Activated T-helper 17 cell treated with anti-CD3 and anti-CD28 coated beads, Interleukin-2, amount 50 U/mL, for 72 hours (primary cell): ENCODE measurements at regions not wholly inside any gene's neighbourhood (a gene's known extent, or its start where the extent isn't known, plus 50 kb on each side); places are given as distances from the start of the nearest gene placed in this dataset.
A peak's percentile ranks its signal among the peaks of the same experiment; 100 is the strongest.
"Not testable (repeated sequence)": the region's sequence is repeated elsewhere in the genome, so short reads cannot be mapped to it uniquely, and the experiment has no call there.

ENCODE experiments used
- ATAC-seq: fragments of 150-1000 bp; cut with Tn5 transposase; replicated peaks from 2 replicates; pipeline ENCODE4 v1.10.0; 2021; ENCODE audit warnings: mild to moderate bottlenecking, moderate library complexity
- H3K27ac Mint-ChIP-seq: one replicate; pipeline ENCODE4 v1.8.0; 2022; ENCODE audit warnings: mixed read lengths
- H3K27me3 Mint-ChIP-seq: one replicate; pipeline ENCODE4 v1.8.0; 2022; ENCODE audit warnings: mixed read lengths
- H3K36me3 Mint-ChIP-seq: one replicate; pipeline ENCODE4 v1.8.0; 2022; ENCODE audit warnings: low read depth, mild to moderate bottlenecking, mixed read lengths
- H3K4me1 Mint-ChIP-seq: one replicate; pipeline ENCODE4 v1.8.0; 2022; ENCODE audit warnings: mixed read lengths
- H3K4me3 Mint-ChIP-seq: one replicate; pipeline ENCODE4 v1.8.0; 2022; ENCODE audit warnings: mild to moderate bottlenecking, mixed read lengths
- H3K9me3 Mint-ChIP-seq: one replicate; pipeline ENCODE4 v1.8.0; 2022; ENCODE audit warnings: mixed read lengths

DNA sequence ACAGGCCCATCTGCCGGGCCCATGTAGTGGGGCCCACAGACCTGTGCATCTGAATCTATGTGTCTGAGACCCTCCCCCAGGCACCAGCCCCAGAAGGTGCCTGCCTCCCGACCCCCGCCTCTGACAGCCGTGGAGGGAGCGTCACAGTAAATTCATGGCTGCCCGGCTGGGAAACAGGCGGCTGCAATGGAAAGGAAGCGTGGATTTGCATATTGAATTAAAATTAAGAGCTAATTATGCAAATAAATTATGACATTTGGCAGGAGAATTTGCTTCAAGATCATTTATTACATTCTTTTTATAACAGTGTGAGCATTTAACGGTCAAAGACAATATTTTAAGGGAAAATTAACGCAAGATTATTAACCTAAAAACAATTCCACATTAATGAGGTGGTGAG lies 92.3 kb downstream of the HIF1AN start:
- H3K36me3 Mint-ChIP-seq: no peaks in the 10 kb centered on the region
- no peak for ATAC-seq
- no peaks in the 10 kb centered on the region for H3K4me1 Mint-ChIP-seq
- peaks cover 31% of the 10 kb centered on the region for H3K27me3 Mint-ChIP-seq
- no peak overlapping the region for H3K4me3 Mint-ChIP-seq
- H3K9me3 Mint-ChIP-seq: no peaks in the 10 kb centered on the region
- H3K27ac Mint-ChIP-seq: no peak overlapping the region

DNA sequence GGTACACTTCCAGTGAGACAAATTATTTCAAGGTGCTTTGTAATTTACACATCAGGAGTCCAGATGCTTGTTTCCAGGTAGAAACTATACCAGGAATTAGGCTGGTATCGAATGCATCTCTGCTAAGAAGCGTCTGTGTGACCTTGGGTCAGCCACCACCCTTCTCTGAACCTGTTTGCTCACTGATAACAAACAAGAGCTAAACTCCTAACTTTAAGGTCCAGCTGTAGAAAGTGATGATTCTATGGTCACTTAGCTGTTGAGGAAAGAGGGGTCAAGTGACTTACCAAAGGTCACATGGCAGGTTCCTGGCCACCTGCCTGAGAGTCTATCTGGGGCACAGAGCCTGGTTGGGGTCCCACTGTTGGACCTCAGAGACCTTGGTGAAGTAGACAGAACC lies 95.4 kb downstream of the HIF1AN start:
- Mint-ChIP-seq H3K27me3 (peaks cover 29% of the 10 kb centered on the region), H3K4me3 (no peak overlapping the region), H3K4me1 (no peaks in the 10 kb centered on the region), H3K36me3 (no peaks in the 10 kb centered on the region), H3K9me3 (no peaks in the 10 kb centered on the region), H3K27ac (no peak overlapping the region)
- ATAC-seq: no peak

DNA sequence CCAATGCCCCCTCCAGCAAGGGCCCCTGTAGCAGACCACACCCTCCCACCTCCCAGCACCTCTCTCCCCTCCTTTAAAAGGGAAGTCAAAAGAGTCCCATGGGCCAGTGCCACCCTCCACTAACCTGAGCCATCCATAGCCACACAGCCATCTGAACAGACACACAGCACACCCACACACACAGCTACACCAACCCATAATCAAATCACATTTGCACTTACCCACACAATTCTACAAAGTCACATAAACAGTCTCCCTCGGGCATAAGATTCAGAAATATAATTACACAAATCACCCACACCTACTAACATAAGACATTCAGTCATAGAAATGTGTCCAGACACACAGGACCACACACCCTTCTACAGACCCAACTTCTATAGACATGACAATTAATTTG lies 96.3 kb downstream of the HIF1AN start:
- Mint-ChIP-seq H3K27ac (no peak overlapping the region), H3K4me3 (no peak overlapping the region), H3K27me3 (peaks cover 28% of the 10 kb centered on the region), H3K36me3 (no peaks in the 10 kb centered on the region), H3K4me1 (no peaks in the 10 kb centered on the region), H3K9me3 (no peaks in the 10 kb centered on the region)
- no peak for ATAC-seq

DNA sequence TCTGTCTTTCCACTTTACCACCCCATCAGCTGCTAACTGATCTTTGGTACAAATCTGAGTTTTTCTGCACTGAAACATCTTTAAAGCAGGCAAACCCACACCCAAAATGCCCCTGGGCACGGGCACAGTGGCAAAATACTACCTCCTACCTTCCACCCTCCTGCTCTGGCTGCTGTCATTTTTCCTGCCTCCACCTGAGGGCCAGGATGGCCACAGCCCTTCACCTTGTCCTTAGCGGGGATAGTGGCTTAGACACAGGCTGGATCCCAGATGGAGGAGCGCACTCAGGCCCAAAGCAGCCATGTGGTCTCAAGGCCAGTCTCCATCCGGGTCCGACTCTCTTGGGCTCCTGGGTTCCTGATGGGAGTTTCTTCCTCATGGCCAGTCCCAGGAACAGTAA lies 98.3 kb downstream of the HIF1AN start:
- H3K27ac Mint-ChIP-seq: no peak overlapping the region
- H3K9me3 Mint-ChIP-seq: no peaks in the 10 kb centered on the region
- no peak for ATAC-seq
- H3K4me1 Mint-ChIP-seq: no peaks in the 10 kb centered on the region
- H3K27me3 Mint-ChIP-seq: peaks cover 32% of the 10 kb centered on the region
- no peak overlapping the region for H3K4me3 Mint-ChIP-seq
- H3K36me3 Mint-ChIP-seq: no peaks in the 10 kb centered on the region

DNA sequence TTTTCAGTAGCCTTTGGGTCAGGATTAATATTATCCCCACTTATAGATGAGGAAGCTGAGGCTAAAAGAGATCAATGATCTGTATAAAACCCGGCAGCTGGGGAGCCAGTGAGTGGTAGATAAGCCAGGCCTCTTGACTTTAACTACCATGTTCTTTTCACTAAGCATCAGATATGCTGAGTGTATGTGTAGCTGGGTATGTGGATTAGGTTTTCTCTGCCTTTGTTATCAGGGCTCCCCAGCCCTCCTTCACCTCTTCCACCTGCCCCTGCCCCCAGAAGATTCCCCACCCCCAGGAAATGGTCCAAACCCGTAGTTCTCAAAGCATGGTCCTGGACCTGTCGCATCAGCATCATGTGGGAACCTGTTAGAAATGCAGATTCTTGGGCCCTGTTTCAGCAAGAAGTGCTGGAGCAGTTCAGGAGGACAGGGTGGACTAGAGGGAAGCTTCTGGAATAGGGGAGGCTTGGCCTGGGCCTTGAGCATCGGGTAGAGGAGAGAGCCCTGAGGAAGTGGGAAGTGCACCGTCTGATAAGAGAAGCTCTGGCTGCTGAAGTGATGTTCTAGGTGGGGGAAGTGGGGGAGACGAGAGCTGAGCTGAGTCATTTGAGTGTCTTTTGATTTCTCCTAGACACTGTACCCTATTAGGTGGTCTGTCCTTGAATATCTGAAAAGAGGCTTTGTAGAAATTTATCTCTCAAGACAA lies 101.3 kb downstream of the HIF1AN start:
- no peaks in the 10 kb centered on the region for H3K36me3 Mint-ChIP-seq
- H3K4me3 Mint-ChIP-seq: no peak overlapping the region
- H3K27me3 Mint-ChIP-seq: peaks cover 48% of the 10 kb centered on the region
- no peak overlapping the region for H3K27ac Mint-ChIP-seq
- ATAC-seq: no peak
- H3K9me3 Mint-ChIP-seq: no peaks in the 10 kb centered on the region
- peaks cover 2% of the 10 kb centered on the region for H3K4me1 Mint-ChIP-seq

DNA sequence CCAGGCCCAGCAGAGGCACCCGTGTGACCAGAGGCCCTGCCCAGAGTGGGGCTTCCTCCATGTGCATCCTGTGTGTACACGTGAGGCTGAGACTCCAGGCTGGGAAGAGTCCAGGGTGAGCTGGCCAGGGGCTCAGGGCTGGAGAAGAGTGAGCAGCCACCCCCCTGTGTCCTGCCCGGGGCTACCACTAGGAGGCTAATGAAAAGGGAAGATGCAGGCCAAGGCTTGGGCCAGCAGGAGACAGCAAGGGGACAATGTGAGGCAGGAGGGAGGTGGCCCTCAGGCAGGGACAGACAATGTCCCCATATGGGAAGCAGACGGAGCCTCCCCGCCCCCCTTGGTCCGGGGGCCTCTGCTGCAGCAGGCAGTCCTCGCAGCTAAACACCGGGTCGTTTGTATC lies 102.0 kb downstream of the HIF1AN start:
- ATAC-seq: no peak
- Mint-ChIP-seq H3K36me3 (no peaks in the 10 kb centered on the region), H3K27me3 (peaks cover 52% of the 10 kb centered on the region), H3K4me1 (peaks cover 9% of the 10 kb centered on the region), H3K27ac (no peak overlapping the region), H3K9me3 (no peaks in the 10 kb centered on the region), H3K4me3 (no peak overlapping the region)

DNA sequence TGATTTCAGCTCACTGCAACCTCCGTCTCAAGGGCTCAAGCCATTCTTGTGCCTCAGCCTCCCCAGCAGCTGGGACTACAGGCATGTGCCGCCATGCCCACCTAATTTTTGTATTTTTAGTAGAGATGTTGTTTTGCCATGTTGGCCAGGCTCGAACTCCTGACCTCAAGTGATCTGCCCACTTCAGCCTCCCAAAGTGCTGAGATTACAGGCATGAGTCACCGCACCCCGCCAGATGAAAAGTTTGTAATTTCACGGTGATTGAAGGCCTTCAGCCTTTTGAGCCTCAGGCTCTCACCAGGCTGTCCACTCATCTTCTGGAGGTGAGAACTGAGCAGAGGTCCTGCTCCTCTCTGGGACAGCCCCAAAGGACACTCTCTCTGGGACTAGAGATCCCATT lies 103.2 kb downstream of the HIF1AN start:
- not testable (repeated sequence) for H3K9me3 Mint-ChIP-seq, H3K36me3 Mint-ChIP-seq, H3K4me1 Mint-ChIP-seq, ATAC-seq, H3K27ac Mint-ChIP-seq, H3K4me3 Mint-ChIP-seq
- peaks cover 52% of the 10 kb centered on the region for H3K27me3 Mint-ChIP-seq

DNA sequence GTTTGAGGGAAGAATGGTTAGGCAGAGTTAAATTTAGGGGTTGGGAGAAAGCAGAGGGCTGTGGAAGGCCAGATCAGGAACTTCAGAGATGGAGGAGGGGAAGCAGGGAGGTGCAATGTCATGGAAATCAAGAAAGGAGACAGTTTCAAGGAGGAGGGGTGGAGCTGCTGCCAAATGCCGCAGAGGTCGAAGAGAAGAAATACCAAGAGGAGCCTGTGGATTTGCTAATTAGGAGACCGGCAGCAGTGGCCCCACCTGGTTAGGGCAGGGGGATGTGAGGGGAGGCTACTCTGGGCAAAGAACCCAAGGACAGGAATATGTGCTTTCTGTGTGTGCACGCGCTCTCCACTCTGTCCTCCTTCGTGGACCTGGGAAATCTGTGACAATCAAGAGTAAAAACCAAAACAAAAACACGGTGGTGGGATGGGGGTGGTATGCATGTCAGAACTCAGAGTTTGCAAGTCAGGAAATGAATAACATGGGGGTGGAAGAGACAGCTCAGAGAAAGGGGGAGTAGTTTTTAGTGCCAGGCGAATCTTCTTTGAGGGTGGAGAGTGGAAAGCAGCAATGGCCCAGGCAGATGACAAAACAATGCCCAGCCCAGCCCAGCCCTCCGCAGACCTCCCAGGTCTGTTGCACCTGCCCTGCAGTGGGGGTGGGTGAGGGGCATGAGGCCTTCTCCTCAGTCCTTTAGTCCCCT lies 102.9 kb upstream of the PAX2 start:
- Mint-ChIP-seq H3K27me3 (peaks cover 64% of the 10 kb centered on the region), H3K36me3 (no peaks in the 10 kb centered on the region), H3K4me1 (peaks cover 9% of the 10 kb centered on the region), H3K9me3 (no peaks in the 10 kb centered on the region), H3K27ac (no peak overlapping the region), H3K4me3 (no peak overlapping the region)
- ATAC-seq: peak; percentile 52

DNA sequence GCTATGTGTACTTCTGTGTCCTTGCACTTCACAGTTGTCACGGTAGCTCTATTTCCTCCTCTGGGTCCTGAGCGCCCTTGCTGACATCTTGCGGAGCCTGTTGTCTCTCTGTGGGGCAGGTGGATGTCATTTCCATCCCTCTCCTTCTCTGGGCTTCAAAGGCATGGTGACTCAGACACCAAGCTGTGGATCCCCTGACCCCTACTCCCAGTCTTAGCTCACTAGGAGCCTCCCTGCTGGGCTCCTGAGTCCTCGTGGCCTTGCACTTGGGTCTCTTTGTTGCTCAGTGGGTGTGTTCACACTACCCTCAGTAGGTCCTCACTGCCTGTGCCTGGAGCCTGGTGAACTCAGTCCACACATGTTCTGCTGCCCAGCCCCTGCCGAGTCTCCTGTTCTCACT lies 100.3 kb upstream of the PAX2 start:
- no peak overlapping the region for H3K4me3 Mint-ChIP-seq
- no peaks in the 10 kb centered on the region for H3K9me3 Mint-ChIP-seq
- H3K36me3 Mint-ChIP-seq: no peaks in the 10 kb centered on the region
- H3K27me3 Mint-ChIP-seq: peaks cover 64% of the 10 kb centered on the region
- no peak for ATAC-seq
- H3K4me1 Mint-ChIP-seq: peaks cover 9% of the 10 kb centered on the region
- no peak overlapping the region for H3K27ac Mint-ChIP-seq

DNA sequence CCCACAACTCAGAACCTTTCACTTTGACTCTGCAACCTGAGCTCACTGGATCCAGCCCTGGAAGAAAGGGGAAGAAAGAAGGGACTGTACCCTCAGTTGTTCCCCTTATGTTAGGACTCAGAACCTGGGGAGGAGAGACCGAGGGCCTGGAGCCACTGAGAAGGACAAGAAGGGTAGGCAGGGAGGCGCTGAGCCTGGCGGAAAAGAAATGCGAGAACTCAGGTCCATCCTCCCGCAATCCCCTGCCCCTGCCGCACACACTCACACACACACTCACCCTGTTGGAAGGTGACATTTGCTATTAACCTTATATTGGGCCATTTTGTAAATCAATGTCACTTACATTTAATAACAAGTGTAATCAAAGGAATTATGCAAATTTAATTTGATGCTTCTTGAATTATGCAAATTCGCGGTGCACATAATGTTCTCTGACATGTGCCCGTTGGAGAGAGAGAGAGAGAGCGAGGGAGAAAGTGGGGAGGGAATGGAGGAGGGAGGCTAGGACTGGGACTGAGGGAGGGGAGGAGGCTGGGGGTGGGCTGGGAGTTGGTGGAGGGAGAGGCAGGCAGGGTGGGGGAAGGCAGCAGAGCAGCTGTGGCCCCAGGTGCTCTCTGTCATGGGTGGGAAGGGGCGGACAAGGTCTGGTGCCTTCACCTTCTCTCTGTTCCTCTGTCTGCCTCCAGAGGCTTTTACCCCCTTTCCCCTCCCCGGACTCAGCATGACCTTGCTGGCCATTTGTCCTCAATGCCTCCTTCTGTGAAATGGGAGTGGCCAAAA lies 99.6 kb upstream of the PAX2 start:
- H3K4me1 Mint-ChIP-seq: peaks cover 9% of the 10 kb centered on the region
- ATAC-seq: no peak
- no peak overlapping the region for H3K4me3 Mint-ChIP-seq
- H3K9me3 Mint-ChIP-seq: no peaks in the 10 kb centered on the region
- H3K27ac Mint-ChIP-seq: no peak overlapping the region
- peaks cover 64% of the 10 kb centered on the region for H3K27me3 Mint-ChIP-seq
- H3K36me3 Mint-ChIP-seq: no peaks in the 10 kb centered on the region

DNA sequence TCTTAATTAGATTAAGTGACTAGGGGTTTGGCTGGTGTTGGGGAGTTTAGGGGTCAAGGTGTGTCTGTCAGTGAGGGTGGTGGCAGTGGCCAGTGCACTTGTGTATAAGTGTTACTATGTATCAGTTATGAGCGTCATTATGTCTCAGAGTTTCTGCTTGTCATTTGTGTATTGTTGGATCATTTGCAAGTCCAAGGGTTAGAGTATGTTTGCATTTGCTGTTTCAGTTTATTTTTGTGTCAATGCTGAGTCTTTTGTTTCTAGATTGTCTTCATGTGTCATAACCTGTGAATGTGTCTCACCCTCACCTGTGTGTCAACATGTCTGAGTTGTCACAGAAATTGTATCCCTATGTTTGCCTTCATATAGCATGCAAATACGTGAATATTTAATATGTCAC lies 97.5 kb upstream of the PAX2 start:
- ATAC-seq: peak; percentile 72
- no peaks in the 10 kb centered on the region for H3K36me3 Mint-ChIP-seq
- H3K4me3 Mint-ChIP-seq: no peak overlapping the region
- peaks cover 4% of the 10 kb centered on the region for H3K4me1 Mint-ChIP-seq
- no peaks in the 10 kb centered on the region for H3K9me3 Mint-ChIP-seq
- peaks cover 58% of the 10 kb centered on the region for H3K27me3 Mint-ChIP-seq
- H3K27ac Mint-ChIP-seq: no peak overlapping the region

DNA sequence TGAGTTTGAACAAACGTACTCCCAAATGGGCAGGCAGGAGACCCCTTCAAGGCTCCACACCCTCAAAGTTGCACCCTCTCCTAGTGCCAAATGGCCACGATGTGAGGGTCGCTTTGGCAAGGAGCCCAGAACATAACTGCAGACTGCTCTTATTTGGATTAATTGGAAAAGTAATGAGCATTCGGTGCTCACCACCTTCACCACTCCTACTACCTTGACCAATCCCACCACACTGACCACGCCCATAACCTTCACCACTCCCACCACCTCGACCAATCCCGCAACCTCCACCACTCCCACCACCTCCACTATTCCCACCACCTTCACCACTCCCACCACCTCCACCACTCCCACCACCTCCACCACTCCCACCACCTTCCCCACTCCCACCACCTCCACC lies 94.7 kb upstream of the PAX2 start:
- Mint-ChIP-seq H3K27ac (no peak overlapping the region), H3K4me1 (peaks cover 19% of the 10 kb centered on the region), H3K36me3 (peaks cover 8% of the 10 kb centered on the region), H3K4me3 (no peak overlapping the region), H3K27me3 (peaks cover 67% of the 10 kb centered on the region), H3K9me3 (no peaks in the 10 kb centered on the region)
- no peak for ATAC-seq

DNA sequence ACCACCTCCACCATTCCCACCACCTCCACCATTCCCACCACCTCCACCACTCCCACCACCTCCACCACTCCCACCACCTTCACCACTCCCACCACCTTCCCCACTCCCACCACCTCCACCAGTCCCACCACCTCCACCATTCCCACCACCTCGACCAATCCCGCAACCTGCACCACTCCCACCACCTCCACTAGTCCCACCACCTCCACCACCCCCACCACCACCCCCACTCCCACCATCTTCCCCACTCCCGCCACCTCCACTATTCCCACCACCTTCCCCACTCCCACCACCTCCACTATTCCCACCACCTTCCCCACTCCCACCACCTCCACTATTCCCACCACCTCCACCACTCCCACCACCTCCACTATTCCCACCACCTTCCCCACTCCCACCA lies 94.3 kb upstream of the PAX2 start:
- Mint-ChIP-seq H3K36me3 (peaks cover 11% of the 10 kb centered on the region), H3K4me1 (peaks cover 21% of the 10 kb centered on the region), H3K27me3 (peaks cover 66% of the 10 kb centered on the region)
- not testable (repeated sequence) for ATAC-seq, H3K9me3 Mint-ChIP-seq, H3K27ac Mint-ChIP-seq, H3K4me3 Mint-ChIP-seq

DNA sequence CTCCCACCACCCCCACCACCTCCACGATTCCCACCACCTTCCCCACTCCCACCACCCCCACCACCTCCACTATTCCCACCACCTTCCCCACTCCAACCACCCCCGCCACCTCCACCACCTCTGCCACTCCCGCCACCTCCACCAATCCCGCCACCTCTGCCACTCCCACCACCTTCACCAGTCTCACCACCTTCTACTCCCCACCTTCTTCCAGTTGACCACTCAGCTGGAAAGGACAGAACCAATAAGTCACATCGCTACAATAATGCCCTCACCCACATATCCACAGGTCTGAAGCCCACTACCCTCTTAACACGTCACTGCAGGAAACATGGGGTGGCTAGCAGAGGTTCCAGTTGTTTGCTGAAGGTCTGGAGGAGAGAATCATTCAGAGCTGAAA lies 93.5 kb upstream of the PAX2 start:
- Mint-ChIP-seq H3K27ac (no peak overlapping the region), H3K27me3 (peaks cover 59% of the 10 kb centered on the region), H3K36me3 (peaks cover 11% of the 10 kb centered on the region), H3K4me1 (peaks cover 21% of the 10 kb centered on the region), H3K9me3 (no peaks in the 10 kb centered on the region), H3K4me3 (no peak overlapping the region)
- no peak for ATAC-seq
